BLaER1 treated with 17β-estradiol and CSF1 and Interleukin-3, amounts not matched to agents 10 nM and 100 nM (cell line): ENCODE measurements at regions not wholly inside any gene's neighbourhood (a gene's known extent, or its start where the extent isn't known, plus 50 kb on each side); places are given as distances from the start of the nearest gene placed in this dataset.
"Not testable (repeated sequence)": the region's sequence is repeated elsewhere in the genome, so short reads cannot be mapped to it uniquely, and the experiment has no call there.

Source experiments
- H3K27ac ChIP-seq, 11 experiments: shearing (Covaris generic); formaldehyde crosslinking; 2 replicates each; pipeline ENCODE4 v1.8.1; 2022
- H3K27me3 ChIP-seq, 11 experiments: shearing (Covaris generic); formaldehyde crosslinking; 2 replicates each; pipeline ENCODE4 v1.8.1; 2022
- H3K36me3 ChIP-seq, 11 experiments: shearing (Covaris generic); formaldehyde crosslinking; 2 replicates each; pipeline ENCODE4 v1.8.1; 2022
- H3K4me1 ChIP-seq, 10 experiments: shearing (Covaris generic); formaldehyde crosslinking; 2 replicates each; pipeline ENCODE4 v1.8.1; 2022
- H3K4me2 ChIP-seq, 11 experiments: shearing (Covaris generic); formaldehyde crosslinking; 2 replicates each; pipeline ENCODE4 v1.8.1; 2022
- H3K4me3 ChIP-seq, 10 experiments: shearing (Covaris generic); formaldehyde crosslinking; 2 replicates each; pipeline ENCODE4 v1.8.1; 2022
- H3K9ac ChIP-seq, 11 experiments: shearing (Covaris generic); formaldehyde crosslinking; 2 replicates each; pipeline ENCODE4 v1.8.1; 2022
- H3K9me3 ChIP-seq, 11 experiments: shearing (Covaris generic); formaldehyde crosslinking; replicated peaks in 1 of 11; 2 replicates each; pipeline ENCODE4 v1.8.1; 2022
- H4K20me1 ChIP-seq, 11 experiments: shearing (Covaris generic); formaldehyde crosslinking; 2 replicates each; pipeline ENCODE4 v1.8.1; 2022
- Cebpa-rat ChIP-seq, 11 experiments: shearing (Covaris generic); IDR thresholded peaks; 2 replicates each; pipeline ENCODE4 v1.8.1; 2022

DNA sequence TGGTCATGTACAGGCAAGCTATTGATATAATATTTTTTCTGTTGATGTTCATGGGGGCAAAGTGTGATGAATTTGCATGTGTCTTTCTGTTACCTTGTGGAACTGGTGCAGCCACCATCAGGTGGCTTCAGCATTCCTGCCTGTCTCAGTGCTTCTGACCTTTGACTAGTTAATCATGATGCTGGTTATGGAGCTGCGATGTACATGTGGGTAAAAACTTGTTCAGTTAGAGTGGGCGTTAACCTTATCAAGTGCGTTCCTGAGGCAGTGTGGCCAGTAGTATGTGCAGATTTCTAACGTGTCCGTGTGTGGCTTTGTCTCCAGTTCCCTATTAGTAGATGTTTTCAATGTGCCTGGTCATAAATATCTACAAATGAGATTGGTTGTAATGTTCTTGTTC is 127.4 kb upstream of the ZSWIM2 start:
- no peaks in the 10 kb centered on the region for H3K27me3 ChIP-seq
- no peak overlapping the region for H3K9ac ChIP-seq
- H4K20me1 ChIP-seq = no peaks in the 10 kb centered on the region
- no peaks in the 10 kb centered on the region for H3K9me3 ChIP-seq
- no peak overlapping the region for H3K4me3 ChIP-seq
- no peak overlapping the region for H3K27ac ChIP-seq
- no peak overlapping the region for H3K4me2 ChIP-seq
- no peaks in the 10 kb centered on the region for H3K4me1 ChIP-seq
- no peak for TF ChIP-seq Cebpa-rat (IDR thresholded peaks at IDR 0.05)
- H3K36me3 ChIP-seq = no peaks in the 10 kb centered on the region

DNA sequence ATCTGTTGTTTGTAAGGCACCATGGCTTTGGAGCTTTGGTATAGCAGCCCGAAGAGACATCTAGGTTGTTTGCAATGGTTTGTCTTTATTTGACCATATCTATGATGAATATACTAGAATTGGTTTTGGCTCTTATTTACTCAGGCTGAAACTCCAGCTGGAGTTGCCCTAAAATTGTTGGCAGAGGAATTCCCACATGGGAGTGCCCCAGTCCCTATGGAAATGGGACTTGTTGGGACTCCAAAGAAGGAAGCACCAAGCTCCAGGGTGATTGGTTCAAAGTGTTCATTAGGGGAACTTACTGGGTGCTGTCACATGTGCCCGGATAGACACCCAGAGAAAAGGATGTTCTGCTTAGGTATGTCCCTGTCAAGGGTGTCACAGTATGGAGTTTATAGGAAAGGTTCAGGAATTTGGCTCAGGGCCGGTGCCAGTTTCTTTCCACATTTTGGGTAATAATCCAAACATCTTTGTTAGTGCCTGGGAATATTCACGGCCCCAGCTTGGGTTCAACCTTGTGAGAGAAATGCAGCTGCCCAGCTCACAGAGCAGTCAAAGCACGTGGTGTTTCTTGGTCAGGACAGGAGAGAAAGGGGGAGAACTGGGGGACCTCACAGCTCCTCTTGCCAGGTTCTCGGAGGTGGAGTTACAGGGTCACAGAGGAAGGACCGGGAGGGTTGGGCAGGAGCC is 123.5 kb upstream of the ZSWIM2 start:
- TF ChIP-seq Cebpa-rat (IDR thresholded peaks at IDR 0.05) = no peak
- no peak overlapping the region for H3K4me2 ChIP-seq
- H3K9ac ChIP-seq = no peak overlapping the region
- H3K27ac ChIP-seq = no peak overlapping the region
- peaks cover 0 to 9% (median 0%) of the 10 kb centered on the region in 10 experiments; a peak in 1 of 20 replicates for H3K4me1 ChIP-seq
- H3K4me3 ChIP-seq = no peak overlapping the region
- no peaks in the 10 kb centered on the region for H4K20me1 ChIP-seq
- no peaks in the 10 kb centered on the region for H3K27me3 ChIP-seq
- H3K9me3 ChIP-seq = no peaks in the 10 kb centered on the region
- no peaks in the 10 kb centered on the region for H3K36me3 ChIP-seq

- no peak overlapping the region for H3K9ac ChIP-seq
- H3K36me3 ChIP-seq = no peaks in the 10 kb centered on the region
- no peak overlapping the region for H3K4me2 ChIP-seq
- no peak overlapping the region for H3K27ac ChIP-seq
- H3K4me1 ChIP-seq = peaks cover 0 to 9% (median 0%) of the 10 kb centered on the region in 10 experiments; a peak in 1 of 20 replicates
- no peak for TF ChIP-seq Cebpa-rat (IDR thresholded peaks at IDR 0.05)
- H3K4me3 ChIP-seq = no peak overlapping the region
- H3K9me3 ChIP-seq = peaks cover 0 to 3% (median under 1%) of the 10 kb centered on the region in 11 experiments; a peak in 9 of 22 replicates
- H4K20me1 ChIP-seq = no peaks in the 10 kb centered on the region
- H3K27me3 ChIP-seq = no peaks in the 10 kb centered on the region
Measured at GRCh38 chr2:186968277-186968676, 119.3 kb upstream of the ZSWIM2 start.

GRCh38 chr2:186966015-186966414 is 117.0 kb upstream of the ZSWIM2 start:
- H3K9me3 ChIP-seq = peaks cover 13 to 23% (median 17%) of the 10 kb centered on the region in 11 experiments
- no peak for TF ChIP-seq Cebpa-rat (IDR thresholded peaks at IDR 0.05)
- H3K4me2 ChIP-seq = no peak overlapping the region
- H3K36me3 ChIP-seq = no peaks in the 10 kb centered on the region
- H3K4me1 ChIP-seq = peaks cover 0 to 9% (median 0%) of the 10 kb centered on the region in 10 experiments; a peak in 1 of 20 replicates
- no peak overlapping the region for H3K4me3 ChIP-seq
- H3K27me3 ChIP-seq = no peaks in the 10 kb centered on the region
- H4K20me1 ChIP-seq = no peaks in the 10 kb centered on the region
- H3K27ac ChIP-seq = no peak overlapping the region
- H3K9ac ChIP-seq = no peak overlapping the region

DNA sequence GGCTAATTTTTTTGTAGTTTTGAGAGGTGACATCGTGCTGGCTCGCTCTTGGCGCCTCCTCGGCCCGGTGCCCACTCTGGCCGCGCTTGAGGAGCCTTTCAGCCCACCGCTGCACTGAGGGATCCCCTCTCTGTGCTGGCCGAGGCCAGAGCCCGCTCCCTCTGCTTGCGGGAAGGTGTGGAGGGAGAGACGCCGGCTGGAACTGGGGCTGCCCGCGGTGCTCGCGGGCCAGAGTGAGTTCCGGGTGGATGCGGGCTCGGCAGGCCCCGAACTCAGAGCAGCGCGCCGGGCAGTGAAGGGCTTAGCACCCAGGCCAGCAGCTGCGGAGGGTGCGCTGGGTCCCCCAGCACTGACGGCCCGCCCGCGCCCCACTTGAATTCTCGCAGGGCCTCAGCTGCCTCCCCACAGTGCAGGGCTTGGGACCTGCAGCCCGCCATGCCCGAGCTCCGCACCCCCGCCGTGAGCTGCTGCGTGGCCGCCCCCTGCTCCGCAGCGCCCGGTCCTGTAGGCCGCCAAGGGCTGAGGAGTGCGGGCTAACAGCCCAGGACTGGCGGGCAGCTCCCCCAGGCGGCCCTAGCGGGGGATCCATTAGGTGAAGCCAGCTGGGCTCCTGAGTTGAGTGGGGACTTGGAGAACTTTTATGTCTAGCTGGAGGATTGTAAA is 113.2 kb upstream of the ZSWIM2 start:
- H3K9me3 ChIP-seq = peaks cover 13 to 23% (median 17%) of the 10 kb centered on the region in 11 experiments
- H3K9ac ChIP-seq = no peak overlapping the region
- no peaks in the 10 kb centered on the region for H3K4me1 ChIP-seq
- no peaks in the 10 kb centered on the region for H3K27me3 ChIP-seq
- H3K4me3 ChIP-seq = no peak overlapping the region
- no peak overlapping the region for H3K27ac ChIP-seq
- H3K4me2 ChIP-seq = no peak overlapping the region
- no peaks in the 10 kb centered on the region for H4K20me1 ChIP-seq
- TF ChIP-seq Cebpa-rat (IDR thresholded peaks at IDR 0.05) = no peak
- no peaks in the 10 kb centered on the region for H3K36me3 ChIP-seq

DNA sequence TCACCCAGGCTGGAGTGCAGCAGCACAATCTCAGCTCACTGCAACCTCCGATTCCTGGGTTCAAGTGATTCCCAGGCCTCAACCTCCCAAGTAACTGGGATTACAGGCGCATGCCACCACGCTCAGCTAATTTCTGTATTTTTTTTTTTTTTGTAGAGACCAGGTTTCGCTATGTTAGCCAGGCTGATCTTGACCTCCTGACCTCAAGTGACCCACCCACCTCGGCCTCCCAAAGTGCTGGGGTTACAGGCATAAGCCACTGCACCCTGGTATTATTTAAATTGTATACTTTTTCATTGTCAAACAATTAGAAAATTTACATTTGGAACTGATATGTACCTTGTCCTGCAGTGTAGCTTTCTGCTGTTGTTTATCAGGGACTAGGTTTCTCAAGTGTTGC is 111.3 kb upstream of the ZSWIM2 start:
- Histone ChIP-seq H3K4me1 (peaks cover 0 to 13% (median 0%) of the 10 kb centered on the region in 10 experiments; a peak in 6 of 20 replicates), H3K9me3 (peaks cover 13 to 23% (median 17%) of the 10 kb centered on the region in 11 experiments)
- not testable (repeated sequence) for H3K36me3 ChIP-seq, H3K9ac ChIP-seq, H3K27ac ChIP-seq, H4K20me1 ChIP-seq, H3K4me2 ChIP-seq, H3K4me3 ChIP-seq, H3K27me3 ChIP-seq

- Histone ChIP-seq H3K4me3 (no peak overlapping the region), H3K9ac (no peak overlapping the region), H3K4me2 (no peak overlapping the region), H3K36me3 (no peaks in the 10 kb centered on the region), H3K27ac (no peak overlapping the region), H3K4me1 (peaks cover 0 to 21% (median 0%) of the 10 kb centered on the region in 10 experiments; a peak in 6 of 20 replicates), H3K9me3 (peaks cover 13 to 23% (median 17%) of the 10 kb centered on the region in 11 experiments), H3K27me3 (no peaks in the 10 kb centered on the region), H4K20me1 (no peaks in the 10 kb centered on the region)
- TF ChIP-seq Cebpa-rat (IDR thresholded peaks at IDR 0.05) = no peak
Measured at GRCh38 chr2:186959486-186959885, 110.5 kb upstream of the ZSWIM2 start.

GRCh38 chr2:186950694-186951093 is 101.7 kb upstream of the ZSWIM2 start:
- Histone ChIP-seq H3K27ac (peak overlapping the region in 2 of 11 experiments; percentile 29 to 44; a peak in 1 of 22 replicates), H3K36me3 (no peaks in the 10 kb centered on the region), H3K4me3 (no peak overlapping the region), H3K4me1 (peaks cover 0 to 43% (median 0%) of the 10 kb centered on the region in 10 experiments; a peak in 6 of 20 replicates), H3K4me2 (peak overlapping the region in 2 of 11 experiments; percentile 66 to 78; a peak in 4 of 22 replicates), H3K9ac (no peak overlapping the region), H3K27me3 (no peaks in the 10 kb centered on the region), H3K9me3 (peaks cover 0 to 3% (median 0%) of the 10 kb centered on the region in 11 experiments; a peak in 1 of 22 replicates), H4K20me1 (no peaks in the 10 kb centered on the region)
- no peak for TF ChIP-seq Cebpa-rat (IDR thresholded peaks at IDR 0.05)

- Histone ChIP-seq H3K4me3 (no peak overlapping the region), H3K27me3 (no peaks in the 10 kb centered on the region), H3K36me3 (no peaks in the 10 kb centered on the region), H3K9ac (no peak overlapping the region), H4K20me1 (no peaks in the 10 kb centered on the region), H3K4me2 (peak overlapping the region in 2 of 11 experiments; percentile 66 to 78; a peak in 4 of 22 replicates), H3K27ac (peak overlapping the region in 2 of 11 experiments; percentile 36 to 44; a peak in 2 of 22 replicates), H3K9me3 (peaks cover 0 to 3% (median 0%) of the 10 kb centered on the region in 11 experiments; a peak in 1 of 22 replicates), H3K4me1 (peaks cover 0 to 34% (median 0%) of the 10 kb centered on the region in 10 experiments; a peak in 4 of 20 replicates)
- TF ChIP-seq Cebpa-rat (IDR thresholded peaks at IDR 0.05) = no peak
Measured at GRCh38 chr2:186949726-186950256, 100.8 kb upstream of the ZSWIM2 start.
